GM18505 (cell line): ENCODE measurements at regions not wholly inside any gene's neighbourhood (a gene's known extent, or its start where the extent isn't known, plus 50 kb on each side); places are given as distances from the start of the nearest gene placed in this dataset.

Experiments used
- ATAC-seq: cut with Tn5 transposase; IDR thresholded peaks from one replicate; pipeline ENCODE4 v1.9.1; 2021; ENCODE audit not compliant: unreplicated experiment
- POLR2A ChIP-seq: IDR thresholded peaks from 4 replicates; pipeline ENCODE4 v1.6.1; 2011; ENCODE audit warnings: borderline replicate concordance; ENCODE audit not compliant: insufficient read depth, insufficient read length; ENCODE audit errors: extremely low read depth

- no peak for TF ChIP-seq POLR2A
- ATAC-seq: no peak
Measured at GRCh38 chr1:222247081-222247480, 300.8 kb downstream of the HHIPL2 start.

GRCh38 chr1:222243902-222244301 lies 304.0 kb downstream of the HHIPL2 start:
- ATAC-seq: no peak
- TF ChIP-seq POLR2A: no peak

DNA sequence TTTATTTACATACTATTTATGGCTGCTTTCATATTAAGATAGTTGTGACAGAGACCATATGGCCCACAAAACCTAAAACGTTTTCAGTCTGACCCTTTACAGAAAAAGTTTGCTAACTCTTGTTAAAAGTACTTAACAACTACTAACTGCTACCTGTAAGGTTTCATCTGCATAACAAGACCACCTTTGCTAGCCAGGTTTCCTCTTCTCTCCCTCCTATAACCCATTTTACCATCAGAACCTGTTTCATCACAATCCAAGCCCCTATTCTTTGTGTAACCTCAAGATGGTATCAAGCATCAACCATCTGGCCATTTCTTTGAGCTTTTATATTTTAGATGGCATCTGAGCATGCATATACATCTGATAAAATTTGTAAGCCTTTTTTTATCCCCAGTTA lies 305.4 kb downstream of the HHIPL2 start:
- ATAC-seq: no peak
- TF ChIP-seq POLR2A: no peak

GRCh38 chr1:222241410-222241809 lies 306.5 kb downstream of the HHIPL2 start:
- no peak for ATAC-seq
- TF ChIP-seq POLR2A: no peak

GRCh38 chr1:222240536-222241181 lies 307.2 kb downstream of the HHIPL2 start:
- no peak for ATAC-seq

DNA sequence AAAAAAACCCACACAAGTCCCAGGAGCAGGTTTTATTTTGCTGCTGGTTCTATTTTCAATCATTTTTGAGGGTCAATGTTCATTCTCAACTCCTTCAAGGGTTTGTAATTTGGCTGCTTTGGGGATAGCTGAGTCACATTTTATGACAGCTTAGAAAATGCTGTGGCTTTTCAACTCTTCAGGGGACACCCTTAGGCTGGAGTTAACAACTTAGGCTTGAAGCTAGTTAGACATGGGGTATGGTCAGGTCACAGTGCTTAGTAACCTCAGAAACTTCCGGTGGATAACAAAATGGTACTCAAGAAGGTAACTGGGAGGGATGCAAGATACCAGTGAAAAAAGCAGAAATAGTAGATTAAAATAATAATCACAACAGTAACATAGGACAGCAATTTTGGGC lies 308.8 kb downstream of the HHIPL2 start:
- TF ChIP-seq POLR2A: no peak
- ATAC-seq: no peak

More at GRCh38 chr1:222240536-222241181, 307.2 kb downstream of the HHIPL2 start:
- no peak for TF ChIP-seq POLR2A

GRCh38 chr1:222234351-222234750 lies 313.6 kb downstream of the HHIPL2 start:
- TF ChIP-seq POLR2A: no peak
- ATAC-seq: no peak

DNA sequence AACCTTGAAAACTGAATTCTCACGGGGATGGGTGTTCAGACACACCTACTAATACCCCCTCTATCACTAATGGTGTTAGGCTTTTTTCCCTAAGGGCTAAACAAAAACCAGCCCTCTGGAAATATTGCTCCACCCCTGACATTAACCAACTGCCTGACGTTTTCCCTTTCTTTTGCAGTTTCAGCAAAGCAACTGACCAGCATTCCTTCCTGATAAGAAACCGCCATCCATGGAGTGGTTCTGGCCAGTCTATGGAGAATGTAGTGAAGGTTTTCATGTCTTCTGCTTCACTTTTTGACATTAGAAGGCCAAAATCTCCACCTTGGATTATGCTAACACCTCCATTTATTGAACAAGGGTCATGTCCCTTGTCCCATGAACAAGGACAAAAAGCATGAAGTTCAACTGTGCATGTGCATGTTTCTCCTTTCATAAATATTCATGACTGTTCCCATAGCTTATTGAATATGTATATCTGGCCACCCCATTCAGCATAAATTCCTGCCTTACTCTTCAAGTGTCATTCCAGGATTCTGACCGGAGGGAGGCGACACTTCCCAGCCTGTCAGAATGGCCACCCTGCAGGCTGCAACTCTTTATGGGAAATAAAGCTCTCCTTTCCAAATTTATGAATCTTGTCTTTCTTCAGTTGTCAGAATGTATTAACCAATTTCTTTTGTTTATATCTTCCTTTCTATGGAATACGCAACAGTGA lies 314.3 kb downstream of the HHIPL2 start:
- no peak for TF ChIP-seq POLR2A
- no peak for ATAC-seq

DNA sequence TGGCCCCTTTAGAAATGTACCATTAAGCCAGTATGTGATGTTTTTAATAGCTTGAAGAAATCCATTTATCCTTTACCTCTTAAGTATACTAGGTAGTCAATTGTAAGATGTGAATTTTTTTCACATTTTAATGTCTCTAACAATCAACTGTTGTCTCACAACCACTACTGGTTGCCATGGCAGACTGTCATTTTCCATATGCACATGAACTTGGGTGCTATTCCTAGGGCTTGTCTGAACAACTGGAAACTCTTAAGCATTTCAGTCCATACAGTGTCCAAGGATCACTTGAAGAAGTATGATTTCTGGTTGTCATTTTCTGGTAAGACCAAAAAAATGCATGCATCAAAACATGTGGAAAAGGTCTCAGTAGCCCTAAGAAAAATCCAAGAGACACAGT lies 315.1 kb downstream of the HHIPL2 start:
- no peak for ATAC-seq
- no peak for TF ChIP-seq POLR2A

GRCh38 chr1:222229672-222230312 lies 318.1 kb downstream of the HHIPL2 start:
- no peak for TF ChIP-seq POLR2A
- no peak for ATAC-seq

DNA sequence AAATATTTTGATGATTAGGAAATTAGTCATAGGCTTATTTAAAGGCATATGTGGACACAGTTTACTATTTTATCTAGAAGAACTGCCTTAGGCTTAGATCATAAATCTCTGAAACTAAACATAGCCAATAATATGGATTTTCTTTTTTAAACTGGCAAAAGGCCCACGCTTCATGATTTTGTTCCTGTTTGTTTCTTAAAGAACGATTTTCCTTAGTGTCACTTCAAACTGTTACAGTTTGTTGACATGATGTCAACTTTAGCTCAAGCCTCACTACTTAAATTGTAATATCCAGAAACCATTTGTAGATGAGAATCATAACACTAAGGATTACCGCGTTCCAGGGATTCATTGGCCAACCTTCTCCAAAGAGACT lies 322.6 kb downstream of the HHIPL2 start:
- no peak for TF ChIP-seq POLR2A
- ATAC-seq: no peak

DNA sequence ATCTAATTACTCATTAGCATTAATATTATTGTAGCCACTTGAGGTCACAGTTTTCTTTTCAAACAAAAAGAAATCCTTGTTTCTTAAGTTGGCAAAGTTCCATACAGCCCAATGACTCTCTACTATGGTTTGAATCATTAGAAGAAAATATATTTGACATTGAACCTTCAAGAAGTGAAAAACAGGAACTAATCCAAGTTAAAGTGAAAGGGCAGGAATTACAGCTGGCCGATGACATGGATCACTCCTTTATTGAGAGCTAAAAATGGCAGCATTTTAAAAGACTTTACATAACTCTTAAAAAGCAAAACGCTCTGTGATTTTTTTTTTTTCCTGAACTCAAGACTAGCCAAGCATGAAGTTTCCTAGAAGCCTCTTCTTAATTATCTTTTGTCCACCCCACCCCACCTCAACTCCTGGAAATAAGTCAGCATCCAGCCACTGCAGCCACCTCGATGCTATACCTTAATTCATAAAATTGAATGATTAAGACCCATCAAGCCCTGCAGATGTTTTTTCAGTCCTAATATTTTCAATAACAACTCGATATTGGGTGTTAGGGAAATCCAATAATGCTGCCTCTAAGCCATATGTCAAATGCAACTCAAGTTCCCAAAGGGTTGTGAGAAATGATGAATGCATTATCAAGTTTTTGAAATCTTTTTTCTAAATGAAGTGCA lies 323.1 kb downstream of the HHIPL2 start:
- TF ChIP-seq POLR2A: no peak
- no peak for ATAC-seq

GRCh38 chr1:222224156-222224555 lies 323.7 kb downstream of the HHIPL2 start:
- no peak for ATAC-seq
- TF ChIP-seq POLR2A: no peak

GRCh38 chr1:222223010-222223409 lies 324.9 kb downstream of the HHIPL2 start:
- no peak for TF ChIP-seq POLR2A
- no peak for ATAC-seq

GRCh38 chr1:222216255-222216754 lies 331.6 kb downstream of the HHIPL2 start:
- TF ChIP-seq POLR2A: no peak
- no peak for ATAC-seq
